Bronchial epithelial cell (primary cell): ENCODE measurements at regions not wholly inside any gene's neighbourhood (a gene's known extent, or its start where the extent isn't known, plus 50 kb on each side); places are given as distances from the start of the nearest gene placed in this dataset.
A peak's percentile ranks its signal among the peaks of the same experiment; 100 is the strongest.
"Not testable (repeated sequence)": the region's sequence is repeated elsewhere in the genome, so short reads cannot be mapped to it uniquely, and the experiment has no call there.

Experiments used
- DNase-seq: peaks from one replicate; pipeline ENCODE4 v3.0.0-alpha.2; 2010; ENCODE audit warnings: low read depth
- FAIRE-seq: peaks from 2 replicates; lab custom pipeline; 2011; peaks lifted over from hg19 to GRCh38; lab: Jason Lieb, UNC
- H3K27me3 ChIP-seq: 2 replicates; pipeline ENCODE4 v1.5.1; 2011; ENCODE audit warnings: low read length; ENCODE audit not compliant: control insufficient read depth, insufficient read depth
- H3K36me3 ChIP-seq: 2 replicates; pipeline ENCODE4 v1.5.1; 2011; ENCODE audit warnings: low read length; ENCODE audit not compliant: control insufficient read depth, insufficient read depth
- H3K4me3 ChIP-seq: 2 replicates; pipeline ENCODE4 v1.5.1; 2011; ENCODE audit warnings: mild to moderate bottlenecking, low read depth, low read length, control low read depth
- TF ChIP-seq, protein P1 (sequence below): IDR thresholded peaks from 2 replicates; pipeline ENCODE4 v1.5.1; 2011; ENCODE audit warnings: mild to moderate bottlenecking, moderate library complexity, low read length, control low read depth, inconsistent platforms; ENCODE audit not compliant: insufficient read depth, severe bottlenecking

DNA sequence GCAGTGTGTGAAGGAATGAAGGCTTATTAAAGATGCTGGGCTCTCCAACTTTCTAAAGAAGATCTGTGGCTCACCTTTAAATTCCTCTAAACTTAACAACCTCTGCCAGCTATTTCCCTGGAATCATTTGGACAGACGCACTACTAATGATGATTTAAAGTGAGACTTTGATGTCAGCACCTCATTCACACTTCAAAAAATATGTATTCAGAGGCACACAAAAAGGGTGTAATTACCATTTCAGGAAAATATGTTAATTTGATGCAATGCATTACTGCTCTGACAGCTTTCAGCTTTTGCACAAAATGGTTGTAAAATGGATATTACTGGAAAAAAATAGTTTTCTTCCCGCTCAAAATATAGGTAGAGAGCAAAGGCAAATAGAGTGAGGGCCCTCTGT lies 423.9 kb upstream of the ASIC2 start:
- no peak overlapping the region for H3K4me3 ChIP-seq
- no peak for DNase-seq
- H3K27me3 ChIP-seq, result no peaks in the 10 kb centered on the region
- TF ChIP-seq, protein P1, sequence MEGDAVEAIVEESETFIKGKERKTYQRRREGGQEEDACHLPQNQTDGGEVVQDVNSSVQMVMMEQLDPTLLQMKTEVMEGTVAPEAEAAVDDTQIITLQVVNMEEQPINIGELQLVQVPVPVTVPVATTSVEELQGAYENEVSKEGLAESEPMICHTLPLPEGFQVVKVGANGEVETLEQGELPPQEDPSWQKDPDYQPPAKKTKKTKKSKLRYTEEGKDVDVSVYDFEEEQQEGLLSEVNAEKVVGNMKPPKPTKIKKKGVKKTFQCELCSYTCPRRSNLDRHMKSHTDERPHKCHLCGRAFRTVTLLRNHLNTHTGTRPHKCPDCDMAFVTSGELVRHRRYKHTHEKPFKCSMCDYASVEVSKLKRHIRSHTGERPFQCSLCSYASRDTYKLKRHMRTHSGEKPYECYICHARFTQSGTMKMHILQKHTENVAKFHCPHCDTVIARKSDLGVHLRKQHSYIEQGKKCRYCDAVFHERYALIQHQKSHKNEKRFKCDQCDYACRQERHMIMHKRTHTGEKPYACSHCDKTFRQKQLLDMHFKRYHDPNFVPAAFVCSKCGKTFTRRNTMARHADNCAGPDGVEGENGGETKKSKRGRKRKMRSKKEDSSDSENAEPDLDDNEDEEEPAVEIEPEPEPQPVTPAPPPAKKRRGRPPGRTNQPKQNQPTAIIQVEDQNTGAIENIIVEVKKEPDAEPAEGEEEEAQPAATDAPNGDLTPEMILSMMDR, result no peak
- no peaks in the 10 kb centered on the region for H3K36me3 ChIP-seq
- FAIRE-seq, result no peak

DNA sequence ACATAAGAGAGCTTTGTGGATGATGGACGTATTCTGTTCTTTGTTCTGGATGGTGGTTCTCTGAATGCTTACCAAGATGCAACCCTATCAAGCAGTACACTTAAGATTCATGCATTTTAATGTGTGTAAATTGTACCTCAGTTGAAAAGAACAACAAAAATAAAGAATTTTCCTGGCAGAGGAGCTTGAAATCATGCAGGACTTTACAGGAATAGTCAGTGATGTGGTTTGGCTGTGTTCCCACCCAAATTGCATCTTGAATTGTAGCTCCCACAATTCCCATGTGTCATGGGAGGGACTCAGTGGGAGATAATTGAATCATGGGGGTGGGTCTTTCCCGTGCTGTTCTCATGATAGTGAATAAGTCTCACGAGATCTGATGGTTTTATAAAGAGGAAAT lies 430.6 kb upstream of the ASIC2 start:
- not testable (repeated sequence) for H3K4me3 ChIP-seq, FAIRE-seq, H3K27me3 ChIP-seq, DNase-seq, H3K36me3 ChIP-seq

DNA sequence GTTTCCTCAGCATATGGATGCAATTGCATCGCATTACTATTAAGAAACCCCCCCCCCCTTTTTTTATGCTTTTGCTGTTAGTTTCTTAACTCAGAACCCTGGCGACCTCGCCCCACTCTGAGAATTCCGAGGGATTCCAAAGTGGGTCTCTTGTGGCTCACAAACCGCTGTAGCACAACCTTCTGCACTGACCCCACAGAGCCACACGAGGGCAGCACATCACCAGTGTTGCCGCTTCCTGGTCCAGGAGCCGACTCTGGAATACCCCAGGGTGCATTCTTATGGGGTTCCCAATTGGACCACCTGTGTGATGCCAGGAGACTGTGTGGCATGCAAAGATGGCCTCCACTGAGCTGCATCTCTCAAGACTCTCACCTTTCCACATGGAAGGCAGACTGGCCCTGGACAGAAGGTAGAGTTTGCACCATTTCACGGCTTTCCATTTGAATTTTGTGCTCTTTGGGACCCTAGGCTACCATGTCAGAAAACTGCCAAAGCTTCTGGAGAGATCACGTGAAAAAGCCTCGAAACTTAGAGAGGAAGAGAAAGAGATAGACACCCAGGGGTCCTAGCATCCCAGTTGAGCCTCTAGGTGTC lies 432.7 kb upstream of the ASIC2 start:
- DNase-seq (peak; percentile 6), FAIRE-seq (no peak)
- Histone ChIP-seq H3K27me3 (no peaks in the 10 kb centered on the region), H3K4me3 (no peak overlapping the region), H3K36me3 (no peaks in the 10 kb centered on the region)
- TF ChIP-seq, protein P1, result peak; percentile 80

DNA sequence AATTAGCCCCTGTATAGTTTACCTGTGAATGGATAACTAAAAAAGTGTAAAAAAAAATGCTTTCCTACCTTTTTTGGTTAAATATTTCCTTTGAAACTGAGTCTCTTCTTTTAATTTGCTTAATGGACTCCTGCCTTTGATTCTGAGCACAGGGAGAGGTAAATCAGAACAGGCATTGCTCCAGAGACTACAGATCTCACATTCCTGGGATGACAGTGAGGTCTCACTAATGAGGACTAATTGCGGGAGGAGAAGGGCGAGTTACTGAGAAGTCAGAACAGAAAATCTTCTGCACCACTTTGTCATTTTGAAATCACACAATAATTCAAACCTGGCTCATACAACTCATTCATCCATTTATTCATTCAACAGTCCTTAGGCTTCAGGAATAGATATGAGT lies 437.0 kb upstream of the ASIC2 start:
- no peak for DNase-seq
- H3K27me3 ChIP-seq, result no peaks in the 10 kb centered on the region
- TF ChIP-seq, protein P1, result no peak
- no peaks in the 10 kb centered on the region for H3K36me3 ChIP-seq
- H3K4me3 ChIP-seq, result no peak overlapping the region
- no peak for FAIRE-seq

DNA sequence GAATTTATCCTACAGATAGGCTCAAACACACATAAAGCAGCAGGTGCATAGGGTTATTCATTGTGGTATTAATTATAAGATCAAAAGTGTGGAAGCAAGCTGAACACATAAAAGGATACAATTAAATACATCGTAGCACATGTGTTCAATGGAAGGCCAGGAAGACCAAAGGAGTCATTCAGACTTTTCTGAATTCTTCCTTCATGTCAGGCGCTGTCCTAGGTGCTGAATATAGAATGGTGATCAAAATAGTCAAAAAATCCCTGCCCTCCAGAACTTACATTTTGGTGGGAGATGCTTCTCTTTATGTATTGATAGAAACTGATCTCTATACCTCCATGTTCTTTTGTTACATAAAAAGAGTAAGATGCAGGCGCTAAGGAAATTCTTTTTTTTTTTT lies 439.0 kb upstream of the ASIC2 start:
- TF ChIP-seq, protein P1, result no peak
- Histone ChIP-seq H3K27me3 (no peaks in the 10 kb centered on the region), H3K4me3 (no peak overlapping the region), H3K36me3 (no peaks in the 10 kb centered on the region)
- DNase-seq (peak; percentile 0), FAIRE-seq (no peak)

DNA sequence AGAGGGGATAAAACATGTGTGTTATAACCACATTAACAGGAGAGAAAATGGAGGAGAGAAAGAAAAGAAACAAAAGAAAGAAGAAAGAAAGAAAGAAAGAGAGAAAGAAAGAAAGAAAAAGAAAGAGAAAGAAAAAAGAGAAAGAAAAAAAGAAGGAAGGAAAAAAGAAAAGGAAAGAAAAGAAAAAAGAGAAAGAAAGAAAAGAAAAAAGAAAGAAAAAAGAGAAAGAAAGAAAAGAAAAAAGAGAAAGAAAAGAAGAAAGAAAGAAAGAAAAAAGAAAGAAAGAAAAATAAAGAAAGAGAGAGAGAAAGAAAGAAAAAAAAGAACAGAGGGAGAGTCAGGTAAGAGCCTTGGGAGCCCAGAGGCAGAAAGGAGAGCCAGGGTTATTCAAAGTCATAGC lies 446.6 kb upstream of the ASIC2 start:
- TF ChIP-seq, protein P1, result no peak
- no peak for FAIRE-seq

More for the DNA sequence above, 446.6 kb upstream of the ASIC2 start:
- H3K4me3 ChIP-seq, result no peak overlapping the region
- H3K36me3 ChIP-seq, result no peaks in the 10 kb centered on the region
- no peaks in the 10 kb centered on the region for H3K27me3 ChIP-seq
- DNase-seq, result no peak
